DMS 273 (cell line): ENCODE measurements at regions not wholly inside any gene's neighbourhood (a gene's known extent, or its start where the extent isn't known, plus 50 kb on each side); places are given as distances from the start of the nearest gene placed in this dataset.

Source experiments
- DNase-seq: peaks from one replicate; lab custom pipeline; 2025; ENCODE audit not compliant: unreplicated experiment; lab: John Stamatoyannopoulos, UW

DNA sequence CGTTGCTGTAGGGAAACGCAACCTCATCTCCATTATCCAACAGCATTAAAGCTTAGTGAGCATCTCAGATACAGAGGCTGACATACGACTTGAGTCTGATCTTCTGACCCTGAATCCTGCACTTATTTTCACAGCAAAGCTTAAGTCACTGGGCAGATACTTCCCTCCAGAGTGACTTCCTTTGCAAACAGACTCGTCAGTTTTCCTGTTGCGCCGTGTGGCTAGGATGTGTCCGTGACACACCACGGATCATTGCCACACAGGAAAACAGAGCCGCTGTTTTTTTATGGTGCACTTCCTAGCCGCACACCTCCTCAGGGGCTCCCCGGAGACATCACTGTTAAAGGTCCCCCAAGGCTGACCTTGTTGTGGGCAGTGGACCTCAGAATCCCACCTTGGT, 94.9 kb upstream of the MKI67 start:
- DNase-seq = no peak

DNA sequence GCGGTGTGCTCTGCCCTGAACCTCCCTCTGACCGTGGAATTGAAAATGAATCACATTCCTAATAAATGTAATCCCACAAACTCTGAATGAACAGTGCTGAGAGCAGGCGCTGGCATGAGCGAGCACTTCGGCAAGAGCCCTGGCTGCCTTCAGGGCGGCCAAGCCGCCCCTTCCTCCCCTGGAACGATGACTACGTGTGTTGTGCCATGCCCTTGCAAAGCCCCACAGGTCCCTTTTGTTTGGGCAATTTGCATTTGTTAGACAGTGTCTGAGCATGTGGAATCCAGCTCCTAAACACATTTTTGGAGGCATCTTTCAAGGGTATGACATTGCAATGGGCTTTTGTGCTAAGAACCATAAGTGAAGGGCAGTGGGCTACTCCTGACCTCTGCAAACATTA, 95.6 kb upstream of the MKI67 start:
- DNase-seq = no peak

DNA sequence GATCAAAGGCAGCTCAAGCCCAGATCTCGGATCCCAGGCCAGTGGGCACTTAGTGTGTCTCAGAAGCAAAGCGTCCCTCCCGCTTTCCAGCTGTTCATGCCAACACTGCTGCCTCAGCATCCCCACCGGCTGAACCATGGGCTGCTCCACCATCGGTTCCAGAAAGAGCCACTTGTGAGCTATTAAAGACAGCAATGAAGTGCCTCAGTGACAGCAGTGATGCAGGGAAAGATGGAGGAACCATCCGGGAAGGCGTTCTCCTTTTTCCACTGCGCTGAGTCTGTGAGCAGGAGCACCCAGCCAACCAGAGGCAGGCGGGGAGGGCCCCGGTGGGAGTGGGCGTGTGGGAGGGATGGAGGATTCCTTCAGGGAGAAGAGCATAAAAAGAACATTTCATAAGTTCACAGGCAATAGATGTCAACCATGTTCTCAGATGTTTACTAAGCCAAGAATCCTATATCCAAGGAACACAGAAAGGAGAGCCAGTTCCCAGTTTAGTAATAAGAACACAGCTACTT, 96.2 kb upstream of the MKI67 start:
- DNase-seq = no peak

DNA sequence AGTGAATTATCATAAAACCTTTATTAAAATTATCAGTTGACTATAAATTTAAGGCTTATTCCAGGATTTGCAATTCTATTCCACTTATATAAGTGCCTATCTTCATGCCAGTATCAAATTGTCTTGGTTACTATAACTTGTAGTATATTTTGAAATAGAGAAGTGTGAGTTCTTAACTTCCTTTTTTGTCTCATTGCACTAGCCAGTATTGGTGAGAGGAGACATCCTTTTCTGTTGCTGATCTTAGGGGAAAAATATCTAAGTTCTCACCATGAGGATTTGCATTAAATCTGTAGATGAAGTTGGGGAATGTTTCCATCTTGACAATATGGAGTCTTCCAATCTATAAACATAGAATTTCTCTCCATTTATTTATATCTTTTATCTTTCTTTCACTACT, 104.2 kb upstream of the MKI67 start:
- no peak for DNase-seq

DNA sequence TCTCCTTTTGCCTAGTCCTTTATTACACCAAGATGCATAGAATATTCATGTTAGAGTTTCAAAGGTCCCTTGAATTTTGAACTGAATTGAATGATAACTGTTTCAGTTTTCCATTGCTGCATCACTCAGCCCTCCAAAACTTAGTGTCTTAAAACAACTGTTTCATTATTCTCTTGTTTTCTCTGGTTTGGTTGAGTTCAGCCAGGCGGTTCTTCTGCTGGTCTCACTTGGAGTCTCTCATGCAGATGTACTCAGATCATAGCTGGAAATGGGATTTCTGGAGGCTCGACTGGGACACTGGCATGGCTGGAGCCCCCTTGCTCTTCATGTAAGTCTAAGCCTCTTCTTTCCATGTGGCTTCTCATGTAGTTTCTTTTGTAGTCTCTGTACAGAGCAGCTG, 107.2 kb upstream of the MKI67 start:
- no peak for DNase-seq

DNA sequence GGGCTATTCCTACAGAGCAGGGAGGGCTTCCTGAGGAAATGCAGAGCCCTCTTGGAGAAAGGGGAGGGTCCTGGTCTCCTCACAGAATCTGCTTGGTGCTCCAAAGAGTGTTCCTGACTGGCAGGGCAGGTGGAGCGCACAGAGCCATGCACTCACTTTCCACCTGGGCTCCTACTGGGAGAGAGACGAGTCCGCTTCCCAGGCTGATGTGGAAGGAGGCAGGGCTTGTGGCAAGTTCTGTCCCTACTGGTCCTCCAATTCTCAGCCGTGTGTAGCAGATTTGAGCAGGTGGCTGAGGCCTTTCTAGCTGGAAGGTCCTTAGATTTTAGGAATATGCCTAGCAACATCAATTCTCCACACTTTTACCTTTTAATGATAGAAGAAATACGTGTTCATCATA, 111.5 kb upstream of the MKI67 start:
- DNase-seq = no peak

DNA sequence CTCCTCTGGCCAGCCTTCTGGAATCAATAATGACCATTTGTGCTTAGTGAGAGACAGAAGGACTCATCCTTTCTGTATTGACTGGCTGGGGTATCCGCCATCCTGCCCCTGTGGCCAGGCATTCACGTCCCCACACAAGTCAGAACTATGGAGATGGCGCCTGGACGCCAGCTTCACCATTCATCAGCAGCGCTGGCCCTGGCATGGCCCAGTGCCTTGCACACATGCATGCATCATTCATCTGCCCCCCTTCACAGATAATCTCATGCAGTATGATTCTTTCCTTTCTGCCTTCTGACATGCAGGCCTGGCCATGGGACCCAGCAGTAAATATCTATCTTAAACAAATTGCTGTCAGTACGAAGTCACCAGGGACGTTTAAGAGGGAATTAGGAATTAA, 114.8 kb upstream of the MKI67 start:
- DNase-seq = no peak

DNA sequence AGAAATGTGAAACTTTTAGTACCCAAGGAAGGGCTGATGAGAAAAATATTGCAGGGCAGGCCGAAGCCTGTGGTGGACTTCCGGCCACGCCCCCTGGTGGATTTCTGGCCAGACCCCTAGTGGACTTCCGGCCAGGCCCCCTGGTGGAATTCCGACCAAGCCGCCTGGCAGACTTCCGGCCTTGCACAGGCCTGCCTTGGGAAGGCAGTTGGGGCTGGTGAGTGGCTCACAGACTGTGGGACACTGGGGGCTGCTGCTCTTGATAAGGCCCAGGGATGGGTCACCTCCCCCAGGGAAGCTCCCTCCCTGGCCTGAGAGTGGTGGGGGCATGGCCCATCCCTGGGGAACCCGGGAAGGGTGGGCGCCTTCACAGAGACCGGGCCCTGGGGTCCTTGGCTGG, 116.4 kb upstream of the MKI67 start:
- DNase-seq = no peak

DNA sequence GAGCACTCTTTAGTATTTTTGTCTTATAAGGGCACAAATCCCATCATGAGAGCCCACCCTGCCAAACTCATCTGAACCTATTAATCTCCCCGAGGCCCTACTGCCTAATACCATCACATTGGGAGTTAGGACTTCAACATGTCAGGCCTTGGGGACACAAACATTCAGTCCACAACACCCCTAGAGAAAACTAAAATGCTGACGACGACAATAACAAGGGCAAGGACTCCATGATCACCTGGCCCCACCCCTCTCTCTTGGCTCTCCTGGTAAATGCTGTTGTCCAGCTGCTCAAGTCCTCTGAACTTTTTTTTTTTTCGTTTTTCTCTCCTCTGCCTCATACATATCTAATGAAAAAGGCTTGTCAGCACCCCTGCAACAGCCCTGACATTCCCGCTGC, 118.8 kb upstream of the MKI67 start:
- no peak for DNase-seq

DNA sequence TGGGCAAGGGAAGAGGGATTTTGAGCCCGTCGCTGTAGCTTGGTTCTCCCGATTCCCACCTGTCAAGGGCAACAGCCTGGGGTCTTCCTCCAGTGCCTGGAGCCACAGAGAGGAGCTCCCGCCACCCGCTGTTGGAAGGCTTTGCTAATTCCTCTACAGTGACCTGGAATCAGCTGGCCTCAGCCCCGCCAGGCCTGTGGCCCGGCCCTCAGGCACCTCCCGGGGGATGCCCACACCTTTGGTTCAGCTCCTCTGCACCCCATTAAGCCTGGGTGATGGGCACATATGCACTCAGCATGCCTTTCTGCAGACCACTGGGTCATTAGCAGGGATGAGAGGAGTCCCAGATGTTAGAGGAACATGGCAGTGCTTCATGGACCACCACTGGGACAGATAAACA, 121.4 kb upstream of the MKI67 start:
- DNase-seq = no peak

DNA sequence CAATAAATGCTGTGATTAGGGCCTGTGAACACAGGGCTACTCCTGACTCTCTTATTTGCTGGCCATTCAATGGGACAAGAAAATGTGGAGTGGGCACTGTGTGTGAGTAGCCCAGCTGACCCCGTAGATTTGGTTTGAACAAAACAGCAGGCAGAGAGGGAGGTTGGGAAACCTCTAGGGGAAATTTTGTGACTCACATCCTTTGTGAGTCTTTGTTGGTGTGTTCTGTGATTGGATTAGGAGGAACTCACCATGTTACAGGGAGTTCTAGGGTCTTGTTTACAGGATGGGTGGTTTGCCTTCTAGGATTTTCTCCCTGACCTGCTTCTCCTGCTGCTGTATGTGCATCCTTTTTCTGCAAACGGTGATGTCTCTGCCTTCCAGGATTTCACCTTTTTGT, 128.3 kb upstream of the MKI67 start:
- no peak for DNase-seq

DNA sequence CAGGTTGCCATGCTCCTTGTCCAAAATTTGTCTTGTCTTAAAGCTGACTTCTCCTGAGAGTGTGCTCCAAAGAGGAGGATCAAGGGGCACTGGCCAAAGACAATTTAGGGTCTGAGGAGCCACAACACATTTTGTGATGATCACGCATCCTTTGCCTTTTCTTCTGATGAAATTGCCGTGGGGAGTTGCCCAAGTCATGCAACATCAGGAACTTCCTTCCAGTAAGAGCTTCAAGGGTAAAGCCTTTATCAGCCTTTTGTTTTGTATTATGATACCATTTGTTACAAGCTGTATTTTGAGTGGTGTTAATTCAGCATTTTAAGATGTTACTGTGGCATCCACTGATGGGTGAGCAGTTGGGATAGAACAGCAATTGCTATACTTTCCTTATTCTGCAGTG, 131.2 kb upstream of the MKI67 start:
- no peak for DNase-seq

DNA sequence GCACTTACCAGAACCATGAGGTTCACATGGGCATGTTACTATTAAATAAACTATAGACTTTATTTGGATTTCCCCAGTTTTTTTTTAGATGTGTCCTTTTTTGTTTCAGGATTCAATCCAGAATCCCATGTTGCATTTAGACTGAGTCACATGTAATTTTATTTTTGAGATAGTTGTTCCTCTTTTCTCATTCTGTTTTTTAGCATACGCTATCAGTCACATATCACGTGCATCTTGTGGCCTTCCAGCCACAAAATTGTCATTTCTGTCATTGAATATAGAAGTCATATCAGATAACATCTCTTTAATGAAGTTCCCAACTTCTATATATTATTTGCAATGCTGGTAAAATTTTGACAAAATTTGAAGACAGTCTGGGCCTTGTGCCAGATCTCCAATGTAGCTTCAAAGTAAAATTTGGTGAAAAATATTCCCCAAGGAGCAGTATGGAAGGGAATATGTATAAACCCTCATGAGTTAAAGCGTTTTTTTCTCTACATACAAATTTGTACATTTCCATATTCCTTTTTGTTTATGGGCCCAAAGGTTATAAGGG, 132.3 kb upstream of the MKI67 start:
- no peak for DNase-seq

DNA sequence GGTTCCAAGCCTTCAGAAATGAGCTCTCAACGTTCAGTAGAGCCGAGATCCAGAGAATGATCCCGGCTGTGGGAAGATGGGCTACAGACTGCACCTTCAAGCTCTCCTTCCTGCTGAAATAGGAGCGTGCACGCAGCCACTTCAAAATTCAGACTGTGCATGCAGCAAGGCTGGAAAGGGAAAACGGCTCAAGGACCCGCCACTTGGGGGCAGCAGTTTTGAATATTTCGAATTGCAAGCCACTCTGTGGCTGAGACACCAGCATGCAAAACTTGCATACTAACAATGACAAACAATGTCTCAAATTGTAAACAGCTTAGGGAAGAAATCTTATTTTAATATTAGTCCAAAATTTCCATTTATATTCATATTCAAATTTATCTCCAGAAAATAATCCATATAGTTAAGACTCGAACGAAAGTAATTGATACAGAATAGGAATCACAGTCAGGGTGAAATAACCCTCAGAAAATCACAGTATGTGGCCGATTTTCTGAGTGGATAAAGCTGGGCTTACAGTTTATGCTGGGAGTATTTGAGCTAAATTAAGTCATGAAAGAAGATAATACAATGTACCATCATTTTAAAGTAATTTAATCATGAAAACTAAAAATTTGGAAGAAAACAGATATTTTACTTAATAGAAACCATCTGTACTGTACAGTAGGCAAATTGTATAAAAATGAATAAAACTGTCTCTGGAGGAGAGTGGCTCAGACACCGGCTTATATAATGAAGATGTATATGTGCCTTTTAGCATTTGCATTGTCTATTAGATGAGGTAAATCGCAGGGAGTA, 137.9 kb upstream of the MKI67 start:
- DNase-seq = peak; percentile 74

DNA sequence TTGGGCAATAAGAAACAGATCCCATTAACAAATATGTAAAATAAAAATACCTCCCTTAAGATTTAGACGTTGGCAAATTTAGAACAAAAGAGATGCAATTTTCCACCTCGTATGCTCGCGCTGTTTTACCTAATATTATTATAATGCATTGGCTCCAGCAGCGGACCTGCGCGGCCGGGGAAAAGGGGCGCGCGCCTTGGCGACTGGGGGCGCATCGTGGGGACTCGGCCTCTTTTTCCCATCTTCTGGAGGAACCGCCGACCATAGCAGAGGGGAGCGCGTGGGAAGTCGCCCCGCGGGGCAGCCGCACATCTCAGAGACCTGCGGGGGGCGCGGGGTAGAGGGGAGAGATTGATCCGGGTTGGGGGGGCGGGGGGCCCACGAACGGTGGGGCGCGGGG, 139.4 kb upstream of the MKI67 start:
- no peak for DNase-seq

DNA sequence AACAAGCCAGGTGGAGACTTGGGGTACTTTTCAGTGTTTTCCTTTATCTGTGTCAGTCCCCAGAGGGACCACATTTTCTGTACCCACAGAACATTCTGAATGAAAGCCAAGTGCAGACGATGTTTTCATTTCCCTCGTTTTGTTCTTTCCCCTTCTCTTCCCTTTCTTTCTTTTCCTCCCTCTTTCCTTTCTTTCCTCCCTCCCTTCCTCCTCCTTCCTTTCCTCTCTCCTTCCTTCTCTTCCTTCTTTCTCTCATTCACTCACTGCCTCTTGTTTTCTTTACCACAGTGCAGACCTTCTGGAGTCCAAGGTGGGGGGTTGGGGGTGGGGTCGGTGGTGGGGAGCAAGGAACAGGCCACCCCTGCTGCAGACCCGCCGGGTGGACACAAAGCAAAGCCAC, 141.4 kb upstream of the MKI67 start:
- DNase-seq = no peak

DNA sequence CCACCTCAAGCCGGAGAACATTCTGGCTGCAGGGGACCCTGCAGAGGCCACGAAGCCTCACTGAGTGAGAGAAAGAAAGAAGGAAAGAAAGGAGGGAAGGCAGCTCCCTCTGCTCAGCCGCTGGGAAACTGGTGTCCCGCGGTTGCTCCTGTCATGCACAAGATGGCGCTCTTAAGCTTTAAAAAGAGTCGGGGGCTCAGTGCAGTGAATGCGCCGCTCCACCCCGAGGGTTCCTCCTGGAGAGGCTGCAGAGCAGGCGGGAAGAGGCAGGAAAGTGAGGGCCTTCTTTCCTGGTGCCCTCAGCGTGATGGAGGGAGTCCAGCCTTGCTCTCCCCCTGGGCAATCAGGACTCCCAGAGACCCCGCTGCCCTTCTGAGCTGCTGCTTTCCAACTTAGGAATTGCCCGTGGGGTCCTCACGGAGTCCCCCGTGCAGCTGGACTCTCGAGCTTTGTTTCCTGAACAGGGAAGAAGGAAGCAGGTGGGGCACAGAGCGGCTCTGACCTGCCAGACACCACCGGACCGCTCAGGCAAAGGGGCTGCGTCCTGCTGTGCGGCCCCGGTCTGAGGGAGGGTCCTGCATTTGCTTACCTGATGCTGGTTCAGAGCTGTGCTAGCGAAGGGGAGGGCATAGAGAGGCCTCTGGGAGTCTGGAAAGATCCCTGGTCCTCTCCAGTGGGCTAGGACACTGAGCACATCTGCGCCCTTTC, 141.9 kb upstream of the MKI67 start:
- DNase-seq = peak; percentile 82

DNA sequence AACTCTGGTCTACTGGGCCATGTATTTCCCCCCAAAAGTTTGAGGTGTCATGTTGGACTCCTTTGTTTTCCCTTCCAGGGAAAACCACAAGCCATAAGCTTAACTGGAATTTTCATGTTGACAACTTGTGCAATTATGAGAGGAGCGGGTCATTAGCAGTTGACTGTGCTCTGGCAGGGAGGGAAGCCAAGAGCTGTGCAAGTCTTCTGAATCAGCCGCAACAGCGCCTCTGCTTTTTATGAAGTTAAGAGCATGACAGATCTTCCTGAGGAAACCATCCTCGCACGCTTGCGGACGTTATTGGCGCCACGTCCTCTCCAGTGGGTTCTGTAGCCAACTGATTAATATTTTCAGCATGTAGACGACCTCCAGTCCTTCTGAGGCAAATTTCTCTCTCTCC, 148.7 kb upstream of the MKI67 start:
- peak; percentile 67 for DNase-seq

DNA sequence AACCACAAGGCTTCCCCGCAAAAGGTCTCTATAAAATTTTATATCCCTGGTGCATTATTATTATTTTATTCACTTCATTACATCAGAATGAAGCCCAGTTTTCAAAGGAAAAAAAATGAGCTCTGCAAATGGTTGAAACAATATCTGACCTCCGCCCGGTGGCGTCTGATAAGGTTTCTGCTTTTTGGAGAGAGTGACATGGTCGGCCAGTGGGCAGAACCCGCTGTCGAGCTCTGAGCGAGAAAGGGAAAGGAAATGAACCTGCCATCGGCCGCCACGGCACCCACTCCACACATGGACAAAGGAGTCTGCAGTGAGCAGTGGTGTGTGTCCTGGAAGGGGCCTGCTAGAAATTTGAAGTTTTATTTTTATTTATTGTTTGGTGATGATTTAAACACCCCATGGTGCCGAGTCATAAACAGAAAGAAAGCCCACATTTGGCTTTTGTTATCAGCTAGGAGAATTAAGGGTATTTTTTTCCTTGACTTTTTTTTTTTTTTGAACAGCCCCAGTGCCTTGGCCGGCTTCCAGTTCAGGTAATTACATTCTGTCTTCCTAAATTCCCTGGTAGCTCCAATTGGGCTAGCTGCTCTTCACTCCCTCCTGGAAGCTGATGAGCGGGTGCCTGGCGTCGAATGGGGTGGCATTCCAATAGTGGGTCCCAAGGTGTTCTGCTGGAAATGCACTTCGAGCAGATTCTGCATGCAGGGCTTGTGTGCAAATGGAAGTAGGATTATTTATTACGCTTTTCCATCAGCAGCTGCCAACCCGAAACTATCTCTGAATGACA, 149.4 kb upstream of the MKI67 start:
- peak; percentile 7 for DNase-seq

DNA sequence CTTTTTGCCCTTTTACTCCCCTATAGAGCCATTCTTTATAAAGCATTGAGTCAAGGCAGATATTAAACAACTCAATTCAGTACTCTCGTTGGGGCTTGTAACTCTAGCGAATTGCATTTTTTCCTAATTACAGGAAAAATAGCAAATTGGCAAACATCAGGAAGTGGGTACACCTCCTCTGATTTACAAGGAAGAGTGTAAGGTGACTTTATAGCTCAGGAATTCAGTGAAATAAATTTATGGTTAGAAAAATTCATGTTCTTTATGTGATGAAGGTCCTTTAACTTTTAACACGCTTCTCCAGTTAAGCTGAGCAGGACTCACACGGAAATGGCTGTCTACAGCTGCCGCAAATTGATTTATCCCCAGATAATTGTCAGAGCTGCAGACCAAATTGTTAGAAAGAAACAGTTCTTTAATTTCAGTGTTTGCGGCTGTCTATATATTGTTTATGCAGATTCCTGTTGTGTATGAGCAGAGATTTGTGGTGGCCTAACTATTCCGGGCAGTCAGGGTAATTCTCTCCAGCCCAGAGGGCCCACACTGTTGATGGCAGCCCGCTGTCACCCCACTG, 151.1 kb upstream of the MKI67 start:
- no peak for DNase-seq

DNA sequence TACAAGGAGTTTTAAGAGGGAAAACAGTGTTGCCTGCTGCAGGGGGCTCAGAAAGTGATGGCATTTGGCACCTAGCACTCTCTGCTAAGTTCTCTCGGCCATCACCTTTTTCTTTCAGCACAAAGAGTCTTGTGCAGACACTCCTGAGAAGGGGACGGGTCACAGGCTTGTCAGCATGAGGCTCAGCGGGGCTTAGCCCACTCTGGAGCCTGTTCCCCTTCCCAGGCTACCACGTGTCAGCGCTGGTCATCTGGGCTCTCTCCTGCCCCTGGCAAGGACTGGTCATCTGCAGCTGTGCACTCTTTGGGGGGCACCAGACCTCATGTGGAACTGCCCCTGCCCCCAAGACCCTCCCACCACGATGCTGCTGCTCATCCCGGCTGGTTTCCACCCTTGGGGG, 152.1 kb upstream of the MKI67 start:
- no peak for DNase-seq
